Vagina (tissue), 2 donors: ENCODE measurements at regions not wholly inside any gene's neighbourhood (a gene's known extent, or its start where the extent isn't known, plus 50 kb on each side); places are given as distances from the start of the nearest gene placed in this dataset.

ENCODE experiments used
- DNase-seq, 2 donors: peaks; one replicate each; pipeline ENCODE4 v3.0.0-alpha.2; 2017; ENCODE audit errors: extremely low spot score in 2 of 2
- H3K27ac ChIP-seq: fragments of 200-600 bp; sonication (generic); one replicate; pipeline ENCODE4 v1.5.1; 2019
- H3K27me3 ChIP-seq: fragments of 200-600 bp; sonication (generic); one replicate; pipeline ENCODE4 v1.5.1; 2019
- H3K36me3 ChIP-seq, 2 donors: fragments of 200-600 bp; sonication (generic); one replicate each; pipeline ENCODE4 v1.5.1; 2017 to 2019
- H3K4me1 ChIP-seq: fragments of 200-600 bp; sonication (generic); one replicate; pipeline ENCODE4 v1.5.1; 2019
- H3K4me3 ChIP-seq, 2 donors: fragments of 200-600 bp; sonication (generic); 1 replicate in 1 of 2; 2 replicates in 1 of 2; pipeline ENCODE4 v1.5.1; 2016 to 2019
- H3K9me3 ChIP-seq: fragments of 200-600 bp; sonication (generic); one replicate; pipeline ENCODE4 v1.5.1; 2019
- CTCF ChIP-seq, 3 experiments: fragments of 450-650 bp in 2 of 3; fragments of 200-600 bp in 1 of 3; sonication (generic) in 1 of 3; IDR thresholded peaks; one replicate each; pipeline ENCODE4 v1.5.1; 2017 to 2019; ENCODE audit warnings: antibody characterized with exemption in 3 of 3, mild to moderate bottlenecking in 2 of 3, moderate library complexity in 2 of 3
- POLR2A ChIP-seq, 2 donors: fragments of 450-650 bp; IDR thresholded peaks; one replicate each; pipeline ENCODE4 v1.6.1; 2017; ENCODE audit warnings: antibody characterized with exemption in 2 of 2, mild to moderate bottlenecking in 2 of 2, moderate library complexity in 2 of 2
- POLR2AphosphoS5 ChIP-seq, 2 donors: sonication (generic); formaldehyde crosslinking; IDR thresholded peaks; one replicate each; pipeline ENCODE4 v1.9.0; 2017; ENCODE audit warnings: antibody characterized with exemption in 2 of 2, mild to moderate bottlenecking in 2 of 2, low read depth in 1 of 2; ENCODE audit not compliant: insufficient read depth in 1 of 2
- intact Hi-C: fragments of 100-400 bp; cut with DNase I; formaldehyde crosslinking; loops from one replicate; pipeline ENCODE4 v1.15.1; 2023

GRCh38 chr13:40376296-40376849 lies 290.1 kb downstream of the FOXO1 start:
- Histone ChIP-seq H3K27ac (no peak overlapping the region), H3K9me3 (no peaks in the 10 kb centered on the region), H3K4me1 (peaks cover 12% of the 10 kb centered on the region), H3K27me3 (no peaks in the 10 kb centered on the region), H3K36me3 (no peaks in the 10 kb centered on the region), H3K4me3 (no peak overlapping the region)
- peak in 1 of 2 donors; percentile 78 for DNase-seq
- TF ChIP-seq POLR2A (IDR thresholded peaks at IDR 0.05) (no peak), CTCF (IDR thresholded peaks at IDR 0.05) (no peak), POLR2AphosphoS5 (IDR thresholded peaks at IDR 0.05; ENCODE audit: insufficient read depth in 1 of 2, low read depth in 1 of 2) (no peak)
- intact Hi-C loops, result no loop called here

GRCh38 chr13:40376867-40377535 lies 289.4 kb downstream of the FOXO1 start:
- Histone ChIP-seq H3K27ac (no peak overlapping the region), H3K36me3 (no peaks in the 10 kb centered on the region), H3K4me1 (peaks cover 12% of the 10 kb centered on the region), H3K9me3 (no peaks in the 10 kb centered on the region), H3K4me3 (no peak overlapping the region), H3K27me3 (no peaks in the 10 kb centered on the region)
- TF ChIP-seq POLR2AphosphoS5 (IDR thresholded peaks at IDR 0.05; ENCODE audit: insufficient read depth in 1 of 2, low read depth in 1 of 2) (no peak), CTCF (IDR thresholded peaks at IDR 0.05) (no peak), POLR2A (IDR thresholded peaks at IDR 0.05) (no peak)
- DNase-seq, result peak in 1 of 2 donors; percentile 77
- intact Hi-C loops, result no loop called here

GRCh38 chr13:40377783-40378182 lies 288.7 kb downstream of the FOXO1 start:
- intact Hi-C loops, result no loop called here
- peak in 1 of 2 donors; percentile 72 for DNase-seq

GRCh38 chr13:40379196-40379595 lies 287.2 kb downstream of the FOXO1 start:
- intact Hi-C loops, result no loop called here
- Histone ChIP-seq H3K27ac (no peak overlapping the region), H3K27me3 (no peaks in the 10 kb centered on the region), H3K4me1 (peaks cover 12% of the 10 kb centered on the region), H3K9me3 (no peaks in the 10 kb centered on the region), H3K4me3 (no peak overlapping the region), H3K36me3 (no peaks in the 10 kb centered on the region)
- TF ChIP-seq POLR2AphosphoS5 (IDR thresholded peaks at IDR 0.05; ENCODE audit: insufficient read depth in 1 of 2, low read depth in 1 of 2) (no peak), CTCF (IDR thresholded peaks at IDR 0.05) (no peak), POLR2A (IDR thresholded peaks at IDR 0.05) (no peak)
- DNase-seq, result no peak

More at GRCh38 chr13:40377783-40378182, 288.7 kb downstream of the FOXO1 start:
- Histone ChIP-seq H3K36me3 (no peaks in the 10 kb centered on the region), H3K27ac (no peak overlapping the region), H3K4me1 (peaks cover 12% of the 10 kb centered on the region), H3K4me3 (peak overlapping the region in 1 of 2 donors; percentile 23), H3K27me3 (no peaks in the 10 kb centered on the region), H3K9me3 (no peaks in the 10 kb centered on the region)
- TF ChIP-seq CTCF (IDR thresholded peaks at IDR 0.05), result no peak
- no peak for TF ChIP-seq POLR2AphosphoS5 (IDR thresholded peaks at IDR 0.05; ENCODE audit: insufficient read depth in 1 of 2, low read depth in 1 of 2)
- TF ChIP-seq POLR2A (IDR thresholded peaks at IDR 0.05), result no peak
